ENCODE measurements at regions not wholly inside any gene's neighbourhood (a gene's known extent, or its start where the extent isn't known, plus 50 kb on each side); places are given as distances from the start of the nearest gene placed in this dataset.

- no peak for DNase-seq
- H3K36me3 ChIP-seq, result no peaks in the 10 kb centered on the region
- H3K27me3 ChIP-seq, result peaks cover 17% of the 10 kb centered on the region
- H3K9me3 ChIP-seq, result no peaks in the 10 kb centered on the region
- WGBS, 2 donors (ENCODE audit: low coverage in 1 of 2), result 81 to 83% methylated on average over 6 to 8 of the region's 8 CpGs
- no peak overlapping the region for H3K4me3 ChIP-seq
- no peak overlapping the region for H3K27ac ChIP-seq
- H3K4me1 ChIP-seq, result no peaks in the 10 kb centered on the region
- in situ Hi-C loops (cut with MboI; ENCODE audit: low pct_ligation_motif_present in 1 of 4, low pct_unique_long_range_greater_than_20kb in 1 of 4, low sequenced_read_pairs in 3 of 4), result loop anchor here in 3 of 4 donors (25.0 kb wide), 2 partner anchors 425 to 525 kb away; no protein-coding TSS in a partner anchor
- intact Hi-C loops (cut with DNase I; ENCODE audit: low total_unique reads), result no loop called here
- no peak for TF ChIP-seq POLR2AphosphoS5 (IDR thresholded peaks at IDR 0.05)
- TF ChIP-seq CTCF (IDR thresholded peaks at IDR 0.05), result no peak
- TF ChIP-seq EP300 (IDR thresholded peaks at IDR 0.05; ENCODE audit: low read depth), result no peak
- TF ChIP-seq POLR2A (IDR thresholded peaks at IDR 0.05), result no peak
Observed at GRCh38 chr12:65561798-65562382, 262.4 kb upstream of the HMGA2 start.

GRCh38 chr12:65565601-65566560 lies 258.4 kb upstream of the HMGA2 start:
- DNase-seq, result no peak
- in situ Hi-C loops (cut with MboI; ENCODE audit: low pct_ligation_motif_present in 1 of 4, low pct_unique_long_range_greater_than_20kb in 1 of 4, low sequenced_read_pairs in 3 of 4) (loop anchor here in 3 of 4 donors (25.0 kb wide), 2 partner anchors 421 to 521 kb away; no protein-coding TSS in a partner anchor), intact Hi-C loops (cut with DNase I; ENCODE audit: low total_unique reads) (no loop called here)
- Histone ChIP-seq H3K27ac (no peak overlapping the region), H3K36me3 (no peaks in the 10 kb centered on the region), H3K9me3 (no peaks in the 10 kb centered on the region), H3K27me3 (peaks cover 34% of the 10 kb centered on the region), H3K4me1 (no peaks in the 10 kb centered on the region), H3K4me3 (no peak overlapping the region)
- TF ChIP-seq POLR2AphosphoS5 (IDR thresholded peaks at IDR 0.05) (no peak), CTCF (IDR thresholded peaks at IDR 0.05) (no peak), POLR2A (IDR thresholded peaks at IDR 0.05) (no peak), EP300 (IDR thresholded peaks at IDR 0.05; ENCODE audit: low read depth) (no peak)
- 33 to 63% methylated on average over 6 to 11 of the region's 11 CpGs for WGBS, 2 donors (ENCODE audit: low coverage in 1 of 2)

- Histone ChIP-seq H3K27ac (no peak overlapping the region), H3K4me3 (no peak overlapping the region), H3K4me1 (no peaks in the 10 kb centered on the region), H3K36me3 (no peaks in the 10 kb centered on the region), H3K9me3 (no peaks in the 10 kb centered on the region), H3K27me3 (peaks cover 35% of the 10 kb centered on the region)
- no peak for DNase-seq
- 10 to 37% methylated on average over 1 of the region's 1 CpG for WGBS, 2 donors (ENCODE audit: low coverage in 1 of 2)
- intact Hi-C loops (cut with DNase I; ENCODE audit: low total_unique reads) (no loop called here), in situ Hi-C loops (cut with MboI; ENCODE audit: low pct_ligation_motif_present in 1 of 4, low pct_unique_long_range_greater_than_20kb in 1 of 4, low sequenced_read_pairs in 3 of 4) (loop anchor here in 3 of 4 donors (25.0 kb wide), 2 partner anchors 421 to 521 kb away; no protein-coding TSS in a partner anchor)
- TF ChIP-seq POLR2A (IDR thresholded peaks at IDR 0.05), result no peak
- no peak for TF ChIP-seq EP300 (IDR thresholded peaks at IDR 0.05; ENCODE audit: low read depth)
- no peak for TF ChIP-seq POLR2AphosphoS5 (IDR thresholded peaks at IDR 0.05)
- no peak for TF ChIP-seq CTCF (IDR thresholded peaks at IDR 0.05)
Observed at GRCh38 chr12:65566751-65567150, 257.5 kb upstream of the HMGA2 start.

- Histone ChIP-seq H3K9me3 (no peaks in the 10 kb centered on the region), H3K36me3 (no peaks in the 10 kb centered on the region), H3K4me1 (no peaks in the 10 kb centered on the region), H3K27me3 (peaks cover 26% of the 10 kb centered on the region), H3K4me3 (no peak overlapping the region), H3K27ac (no peak overlapping the region)
- in situ Hi-C loops (cut with MboI; ENCODE audit: low pct_ligation_motif_present in 1 of 4, low pct_unique_long_range_greater_than_20kb in 1 of 4, low sequenced_read_pairs in 3 of 4) (loop anchor here in 3 of 4 donors (25.0 kb wide), 2 partner anchors 419 to 519 kb away; no protein-coding TSS in a partner anchor), intact Hi-C loops (cut with DNase I; ENCODE audit: low total_unique reads) (no loop called here)
- 58 to 87% methylated on average over 2 to 3 of the region's 3 CpGs for WGBS, 2 donors (ENCODE audit: low coverage in 1 of 2)
- DNase-seq, result no peak
- TF ChIP-seq EP300 (IDR thresholded peaks at IDR 0.05; ENCODE audit: low read depth) (no peak), POLR2A (IDR thresholded peaks at IDR 0.05) (no peak), CTCF (IDR thresholded peaks at IDR 0.05) (no peak), POLR2AphosphoS5 (IDR thresholded peaks at IDR 0.05) (no peak)
Observed at GRCh38 chr12:65567820-65568219, 256.5 kb upstream of the HMGA2 start.

Data from transverse colon (tissue), 4 donors.